ENCODE measurements at regions not wholly inside any gene's neighbourhood (a gene's known extent, or its start where the extent isn't known, plus 50 kb on each side); places are given as distances from the start of the nearest gene placed in this dataset.

DNA sequence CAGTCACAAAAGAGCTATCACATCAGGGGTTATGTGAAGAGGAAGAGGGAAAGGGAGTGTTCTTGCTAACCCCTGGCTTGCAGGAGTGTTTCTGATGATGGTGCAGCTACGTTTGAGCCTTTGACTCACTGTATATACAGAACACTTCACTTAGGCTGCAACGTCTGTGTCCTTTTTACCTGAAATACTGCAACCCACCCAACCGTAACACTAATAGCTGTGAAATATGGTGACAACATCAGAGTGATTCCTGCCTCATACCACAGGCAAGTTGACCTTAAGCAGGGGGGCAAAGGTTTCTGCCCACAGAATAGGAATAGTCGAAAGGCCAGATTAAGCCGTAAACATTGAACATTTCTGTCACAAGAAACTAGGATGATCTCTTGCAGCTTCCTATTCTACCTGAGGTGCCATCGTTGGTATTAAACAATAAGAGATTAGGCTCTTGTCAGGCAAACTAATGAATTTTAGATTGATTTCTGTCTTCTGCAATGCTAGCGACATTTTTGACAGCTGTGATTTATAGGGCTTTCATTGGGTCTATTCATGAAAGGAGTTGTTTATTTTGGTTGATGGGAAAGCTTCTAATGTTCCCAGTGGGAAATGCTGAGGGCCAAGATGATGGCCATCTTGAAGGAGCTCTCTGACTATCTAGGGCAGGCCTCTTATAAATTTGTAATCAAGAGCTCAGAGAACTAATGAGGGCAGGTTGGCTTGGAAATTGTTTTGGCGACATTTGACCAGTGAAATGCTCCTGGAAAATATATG, 316.8 kb downstream of the PIK3C3 start:
- Histone ChIP-seq H3K4me3 (ENCODE audit: severe bottlenecking) (no peak overlapping the region), H3K27ac (ENCODE audit: poor library complexity, severe bottlenecking) (no peak overlapping the region), H3K36me3 (ENCODE audit: low read depth) (no peaks in the 10 kb centered on the region), H3K9me3 (ENCODE audit: severe bottlenecking) (no peaks in the 10 kb centered on the region), H3K4me1 (ENCODE audit: insufficient read depth, poor library complexity, severe bottlenecking) (no peaks in the 10 kb centered on the region), H3K27me3 (ENCODE audit: insufficient read depth, poor library complexity, severe bottlenecking) (no peaks in the 10 kb centered on the region)
- no peak for DNase-seq (ENCODE audit: low spot score)
- ATAC-seq (ENCODE audit: low read depth) = no peak
- TF ChIP-seq, protein P1, sequence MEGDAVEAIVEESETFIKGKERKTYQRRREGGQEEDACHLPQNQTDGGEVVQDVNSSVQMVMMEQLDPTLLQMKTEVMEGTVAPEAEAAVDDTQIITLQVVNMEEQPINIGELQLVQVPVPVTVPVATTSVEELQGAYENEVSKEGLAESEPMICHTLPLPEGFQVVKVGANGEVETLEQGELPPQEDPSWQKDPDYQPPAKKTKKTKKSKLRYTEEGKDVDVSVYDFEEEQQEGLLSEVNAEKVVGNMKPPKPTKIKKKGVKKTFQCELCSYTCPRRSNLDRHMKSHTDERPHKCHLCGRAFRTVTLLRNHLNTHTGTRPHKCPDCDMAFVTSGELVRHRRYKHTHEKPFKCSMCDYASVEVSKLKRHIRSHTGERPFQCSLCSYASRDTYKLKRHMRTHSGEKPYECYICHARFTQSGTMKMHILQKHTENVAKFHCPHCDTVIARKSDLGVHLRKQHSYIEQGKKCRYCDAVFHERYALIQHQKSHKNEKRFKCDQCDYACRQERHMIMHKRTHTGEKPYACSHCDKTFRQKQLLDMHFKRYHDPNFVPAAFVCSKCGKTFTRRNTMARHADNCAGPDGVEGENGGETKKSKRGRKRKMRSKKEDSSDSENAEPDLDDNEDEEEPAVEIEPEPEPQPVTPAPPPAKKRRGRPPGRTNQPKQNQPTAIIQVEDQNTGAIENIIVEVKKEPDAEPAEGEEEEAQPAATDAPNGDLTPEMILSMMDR (IDR thresholded peaks at IDR 0.05; ENCODE audit: poor library complexity, severe bottlenecking) = no peak

DNA sequence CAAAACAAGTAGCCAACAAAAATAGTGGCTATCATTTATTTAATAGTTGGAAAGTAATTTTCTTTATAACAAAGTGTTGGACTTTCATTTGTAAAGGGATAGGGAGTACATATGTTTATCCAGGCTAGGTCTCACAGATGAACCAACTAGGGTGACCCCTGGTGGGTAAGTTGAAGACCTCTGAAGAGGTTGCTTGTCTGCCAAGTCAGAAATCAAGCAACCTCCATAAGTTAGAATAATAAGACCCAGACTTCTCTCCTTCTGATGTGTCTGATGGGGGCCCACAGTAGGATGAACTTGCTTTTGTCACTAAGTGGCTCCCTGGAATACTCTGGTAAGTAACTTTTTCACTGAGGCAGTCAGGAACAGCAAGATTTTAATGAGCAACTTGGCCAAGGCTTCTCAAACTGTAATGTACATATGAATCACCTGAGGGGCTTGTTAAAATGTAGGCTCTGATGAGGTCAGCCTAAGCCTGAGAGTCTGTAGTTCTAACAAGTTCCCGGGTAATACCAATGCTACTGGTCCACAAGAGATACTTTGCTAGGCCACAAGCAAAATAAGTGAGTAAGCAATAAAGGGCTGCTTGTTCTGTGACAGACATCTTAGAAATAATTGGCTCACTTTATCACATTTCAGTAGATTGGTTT, 319.6 kb downstream of the PIK3C3 start:
- Histone ChIP-seq H3K4me3 (ENCODE audit: severe bottlenecking) (no peak overlapping the region), H3K27ac (ENCODE audit: poor library complexity, severe bottlenecking) (no peak overlapping the region), H3K9me3 (ENCODE audit: severe bottlenecking) (no peaks in the 10 kb centered on the region), H3K36me3 (ENCODE audit: low read depth) (no peaks in the 10 kb centered on the region), H3K4me1 (ENCODE audit: insufficient read depth, poor library complexity, severe bottlenecking) (no peaks in the 10 kb centered on the region), H3K27me3 (ENCODE audit: insufficient read depth, poor library complexity, severe bottlenecking) (no peaks in the 10 kb centered on the region)
- TF ChIP-seq, protein P1 (IDR thresholded peaks at IDR 0.05; ENCODE audit: poor library complexity, severe bottlenecking) = peak; percentile 20
- no peak for DNase-seq (ENCODE audit: low spot score)
- peak; percentile 48; the same call in 1 of the 3 replicates for ATAC-seq (ENCODE audit: low read depth)

DNA sequence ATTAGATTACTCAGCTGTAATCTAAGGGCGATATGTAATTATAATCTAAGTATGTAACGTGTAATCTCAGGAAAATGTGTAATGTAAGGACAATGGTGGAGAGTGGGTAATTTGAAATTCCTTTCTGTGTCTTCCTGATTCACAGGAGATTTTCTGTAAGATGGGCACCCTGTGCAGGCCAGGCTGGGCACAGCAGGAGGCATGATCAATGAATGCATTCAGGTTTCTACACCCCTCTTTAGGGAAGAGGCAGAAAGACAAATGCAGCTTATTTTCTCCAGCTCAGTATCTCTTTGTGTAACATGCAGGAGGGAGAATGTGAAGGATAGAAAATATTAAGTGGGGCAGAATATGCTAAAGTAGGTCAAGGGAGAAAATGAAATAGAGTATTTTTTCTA, 320.1 kb downstream of the PIK3C3 start:
- Histone ChIP-seq H3K27ac (ENCODE audit: poor library complexity, severe bottlenecking) (no peak overlapping the region), H3K4me1 (ENCODE audit: insufficient read depth, poor library complexity, severe bottlenecking) (no peaks in the 10 kb centered on the region), H3K9me3 (ENCODE audit: severe bottlenecking) (no peaks in the 10 kb centered on the region), H3K27me3 (ENCODE audit: insufficient read depth, poor library complexity, severe bottlenecking) (no peaks in the 10 kb centered on the region), H3K36me3 (ENCODE audit: low read depth) (no peaks in the 10 kb centered on the region), H3K4me3 (ENCODE audit: severe bottlenecking) (no peak overlapping the region)
- TF ChIP-seq, protein P1 (IDR thresholded peaks at IDR 0.05; ENCODE audit: poor library complexity, severe bottlenecking) = no peak
- ATAC-seq (ENCODE audit: low read depth) (no peak), DNase-seq (ENCODE audit: low spot score) (no peak)

DNA sequence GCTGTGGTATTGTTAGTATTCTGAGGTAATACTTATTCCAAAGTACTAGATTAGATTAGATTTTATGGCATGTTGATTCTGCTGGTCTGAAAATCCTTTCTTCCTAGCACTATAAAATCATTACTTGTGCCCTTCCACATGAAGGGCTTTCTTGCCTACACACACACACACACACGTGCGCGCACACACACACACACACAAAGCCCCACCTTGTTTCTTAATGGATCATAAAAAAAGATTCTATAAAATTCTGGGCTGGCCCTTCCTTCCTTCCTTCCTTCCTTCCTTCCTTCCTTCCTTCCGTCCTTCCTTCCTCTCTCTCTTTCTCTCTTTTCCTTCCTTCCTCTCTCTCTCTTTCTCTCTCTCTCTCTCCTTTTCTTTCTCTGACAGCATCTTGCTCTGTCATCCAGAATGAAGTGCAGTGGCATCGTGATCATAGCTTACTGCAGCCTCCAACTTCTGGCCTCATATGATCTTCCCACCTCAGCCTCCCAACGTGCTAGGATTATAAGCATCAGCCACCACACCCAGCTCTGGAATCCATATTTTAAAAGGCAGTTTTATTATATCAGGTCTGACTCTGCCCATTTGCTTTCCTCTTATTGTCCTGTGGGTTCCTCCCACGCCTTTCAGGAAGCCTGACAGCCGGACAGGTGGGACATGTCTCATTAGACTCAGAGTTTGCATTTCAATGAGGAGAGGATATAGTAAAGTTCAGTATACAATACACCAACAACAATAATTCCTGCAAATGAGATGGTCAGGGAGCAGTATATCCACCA, 321.1 kb downstream of the PIK3C3 start:
- no peaks in the 10 kb centered on the region for H3K9me3 ChIP-seq (ENCODE audit: severe bottlenecking)
- H3K27me3 ChIP-seq (ENCODE audit: insufficient read depth, poor library complexity, severe bottlenecking) = no peaks in the 10 kb centered on the region
- H3K36me3 ChIP-seq (ENCODE audit: low read depth) = no peaks in the 10 kb centered on the region
- H3K4me3 ChIP-seq (ENCODE audit: severe bottlenecking) = no peak overlapping the region
- TF ChIP-seq, protein P1 (IDR thresholded peaks at IDR 0.05; ENCODE audit: poor library complexity, severe bottlenecking) = no peak
- no peak overlapping the region for H3K27ac ChIP-seq (ENCODE audit: poor library complexity, severe bottlenecking)
- ATAC-seq (ENCODE audit: low read depth) = no peak
- H3K4me1 ChIP-seq (ENCODE audit: insufficient read depth, poor library complexity, severe bottlenecking) = no peaks in the 10 kb centered on the region
- no peak for DNase-seq (ENCODE audit: low spot score)
